Transverse colon (tissue), 4 donors: ENCODE measurements at regions not wholly inside any gene's neighbourhood (a gene's known extent, or its start where the extent isn't known, plus 50 kb on each side); places are given as distances from the start of the nearest gene placed in this dataset.

ENCODE experiments used
- DNase-seq: peaks from one replicate; pipeline ENCODE4 v3.0.0-alpha.2; 2019
- H3K27ac ChIP-seq, 4 donors: fragments of 200-600 bp; sonication (generic); 2 replicates each; pipeline ENCODE4 v1.5.1; 2016 to 2018; ENCODE audit warnings: inconsistent platforms in 4 of 4
- H3K27me3 ChIP-seq: fragments of 200-600 bp; sonication (generic); 2 replicates; pipeline ENCODE4 v1.5.1; 2017; ENCODE audit warnings: inconsistent platforms
- H3K36me3 ChIP-seq, 4 donors: fragments of 200-600 bp; sonication (generic); 2 replicates each; pipeline ENCODE4 v1.5.1; 2017 to 2019; ENCODE audit warnings: inconsistent platforms in 4 of 4
- H3K4me1 ChIP-seq, 4 donors: fragments of 200-600 bp; sonication (generic); 2 replicates each; pipeline ENCODE4 v1.5.1; 2017 to 2020; ENCODE audit warnings: inconsistent platforms in 4 of 4
- H3K4me3 ChIP-seq, 4 donors: fragments of 200-600 bp; sonication (generic); 1 replicate in 1 of 4; 2 replicates in 3 of 4; pipeline versions ENCODE4 v1.5.1 to v1.6.1; 2017 to 2019; ENCODE audit warnings: inconsistent platforms in 4 of 4
- H3K9me3 ChIP-seq, 2 donors: fragments of 200-600 bp; sonication (generic); 2 replicates each; pipeline ENCODE4 v1.5.1; 2017 to 2019; ENCODE audit warnings: inconsistent platforms in 2 of 2
- EP300 ChIP-seq: sonication (generic); formaldehyde crosslinking; IDR thresholded peaks from one replicate; pipeline ENCODE4 v1.6.1; 2017; ENCODE audit warnings: antibody characterized with exemption, low read depth
- POLR2A ChIP-seq: fragments of 450-650 bp; IDR thresholded peaks from one replicate; pipeline ENCODE4 v1.6.1; 2016; ENCODE audit warnings: antibody characterized with exemption, mild to moderate bottlenecking, moderate library complexity
- POLR2AphosphoS5 ChIP-seq, 3 donors: sonication (generic); formaldehyde crosslinking; IDR thresholded peaks; one replicate each; pipeline ENCODE4 v1.6.1; 2016; ENCODE audit warnings: antibody characterized with exemption in 3 of 3
- WGBS, 2 donors: methylation state at CpG; one replicate each; pipeline ENCODE4 v1.1.5; 2018; ENCODE audit warnings: low coverage in 1 of 2; 5-methylcytosine and 5-hydroxymethylcytosine counted together
- in situ Hi-C, 4 donors: fragments of 200-750 bp; cut with MboI; loops; one replicate each; pipeline versions ENCODE4 v1.15.0 to v1.15.1; 2017; ENCODE audit warnings: low sequenced_read_pairs in 3 of 4, low pct_ligation_motif_present in 1 of 4, low pct_unique_long_range_greater_than_20kb in 1 of 4
- intact Hi-C: fragments of 100-400 bp; cut with DNase I; formaldehyde crosslinking; loops from one replicate; pipeline ENCODE4 v1.15.1; 2023; ENCODE audit warnings: low total_unique reads
- TF ChIP-seq, protein P1 (sequence below), 5 experiments: fragments of 200-600 bp in 3 of 5; fragments of 450-650 bp in 2 of 5; sonication (generic) in 3 of 5; IDR thresholded peaks; 1 replicate in 2 of 5; 2 replicates in 3 of 5; pipeline ENCODE4 v1.5.1; 2016 to 2017; ENCODE audit warnings: antibody characterized with exemption in 5 of 5, inconsistent platforms in 3 of 5, mild to moderate bottlenecking in 2 of 5, moderate library complexity in 1 of 5

DNA sequence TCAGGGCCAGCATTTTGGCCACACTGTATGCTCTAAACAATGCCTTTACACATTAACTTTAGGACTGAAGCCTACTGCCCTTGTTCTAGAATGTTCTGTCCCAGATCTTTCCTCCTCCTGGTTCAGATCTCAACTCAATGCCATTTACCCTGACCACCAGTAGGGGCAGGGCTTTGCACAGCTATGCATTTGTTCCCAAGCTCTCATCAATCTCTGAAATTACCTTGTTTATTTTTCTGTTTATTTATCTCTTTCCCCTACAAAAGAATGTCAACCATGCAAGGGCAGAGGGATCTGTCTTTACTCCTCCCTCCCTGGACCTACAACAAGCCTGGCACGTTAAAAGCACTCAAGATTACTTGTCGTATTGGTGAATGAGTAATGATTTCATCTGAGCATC is 612.9 kb downstream of the BNC2 start:
- H3K27ac ChIP-seq: no peak overlapping the region
- no peak overlapping the region for H3K4me3 ChIP-seq
- WGBS, 2 donors: 65 to 66% methylated on average over 2 of the region's 2 CpGs
- intact Hi-C loops (no loop called here), in situ Hi-C loops (no loop called here)
- no peaks in the 10 kb centered on the region for H3K4me1 ChIP-seq
- DNase-seq: no peak
- H3K27me3 ChIP-seq: no peaks in the 10 kb centered on the region
- H3K36me3 ChIP-seq: no peaks in the 10 kb centered on the region
- TF ChIP-seq, protein P1, sequence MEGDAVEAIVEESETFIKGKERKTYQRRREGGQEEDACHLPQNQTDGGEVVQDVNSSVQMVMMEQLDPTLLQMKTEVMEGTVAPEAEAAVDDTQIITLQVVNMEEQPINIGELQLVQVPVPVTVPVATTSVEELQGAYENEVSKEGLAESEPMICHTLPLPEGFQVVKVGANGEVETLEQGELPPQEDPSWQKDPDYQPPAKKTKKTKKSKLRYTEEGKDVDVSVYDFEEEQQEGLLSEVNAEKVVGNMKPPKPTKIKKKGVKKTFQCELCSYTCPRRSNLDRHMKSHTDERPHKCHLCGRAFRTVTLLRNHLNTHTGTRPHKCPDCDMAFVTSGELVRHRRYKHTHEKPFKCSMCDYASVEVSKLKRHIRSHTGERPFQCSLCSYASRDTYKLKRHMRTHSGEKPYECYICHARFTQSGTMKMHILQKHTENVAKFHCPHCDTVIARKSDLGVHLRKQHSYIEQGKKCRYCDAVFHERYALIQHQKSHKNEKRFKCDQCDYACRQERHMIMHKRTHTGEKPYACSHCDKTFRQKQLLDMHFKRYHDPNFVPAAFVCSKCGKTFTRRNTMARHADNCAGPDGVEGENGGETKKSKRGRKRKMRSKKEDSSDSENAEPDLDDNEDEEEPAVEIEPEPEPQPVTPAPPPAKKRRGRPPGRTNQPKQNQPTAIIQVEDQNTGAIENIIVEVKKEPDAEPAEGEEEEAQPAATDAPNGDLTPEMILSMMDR (IDR thresholded peaks at IDR 0.05): peak; percentile 21 to 41 (median 32)
- no peak for TF ChIP-seq POLR2A
- H3K9me3 ChIP-seq: no peaks in the 10 kb centered on the region

DNA sequence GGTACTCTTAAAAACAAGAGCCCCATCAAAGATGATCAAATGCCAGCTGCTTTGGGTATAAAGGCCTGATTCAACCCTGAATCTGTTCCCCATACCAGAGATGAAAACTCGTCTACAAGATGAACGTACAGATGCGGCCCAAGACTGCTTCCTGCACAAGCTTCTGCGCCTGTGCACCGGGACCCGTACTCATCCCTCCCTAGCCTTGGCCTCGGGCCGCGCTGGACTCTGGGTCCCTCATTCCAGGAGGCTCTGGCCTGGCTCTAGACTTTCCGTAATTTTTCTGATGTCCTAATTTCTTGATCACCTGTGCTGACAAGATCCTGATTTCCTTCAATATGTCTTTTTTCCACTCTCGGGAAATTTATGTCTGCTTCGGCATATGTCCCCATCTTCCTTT is 612.3 kb downstream of the BNC2 start:
- Histone ChIP-seq H3K27ac (no peak overlapping the region), H3K4me3 (no peak overlapping the region), H3K4me1 (no peaks in the 10 kb centered on the region), H3K36me3 (no peaks in the 10 kb centered on the region), H3K27me3 (no peaks in the 10 kb centered on the region), H3K9me3 (no peaks in the 10 kb centered on the region)
- TF ChIP-seq POLR2AphosphoS5 (IDR thresholded peaks at IDR 0.05): no peak
- TF ChIP-seq, protein P1 (IDR thresholded peaks at IDR 0.05): no peak
- WGBS, 2 donors: 86 to 88% methylated on average over 5 to 12 of the region's 12 CpGs
- in situ Hi-C loops (no loop called here), intact Hi-C loops (no loop called here)
- no peak for DNase-seq

- in situ Hi-C loops (no loop called here), intact Hi-C loops (no loop called here)
- WGBS, 2 donors: 53 to 69% methylated on average over 4 to 8 of the region's 8 CpGs
- Histone ChIP-seq H3K4me3 (no peak overlapping the region), H3K4me1 (no peaks in the 10 kb centered on the region), H3K9me3 (no peaks in the 10 kb centered on the region), H3K27me3 (no peaks in the 10 kb centered on the region), H3K27ac (no peak overlapping the region), H3K36me3 (no peaks in the 10 kb centered on the region)
- TF ChIP-seq POLR2AphosphoS5 (IDR thresholded peaks at IDR 0.05) (no peak), POLR2A (no peak), EP300 (no peak)
- TF ChIP-seq, protein P1 (IDR thresholded peaks at IDR 0.05): no peak
- no peak for DNase-seq
Observed at GRCh38 chr9:16258708-16259107, 611.8 kb downstream of the BNC2 start.

GRCh38 chr9:16262477-16263261 is 607.8 kb downstream of the BNC2 start:
- no peak for TF ChIP-seq POLR2A
- no peak for TF ChIP-seq POLR2AphosphoS5 (IDR thresholded peaks at IDR 0.05)
- TF ChIP-seq, protein P1 (IDR thresholded peaks at IDR 0.05): no peak
- 27 to 50% methylated on average over 3 to 14 of the region's 14 CpGs for WGBS, 2 donors
- no peaks in the 10 kb centered on the region for H3K9me3 ChIP-seq
- no peak overlapping the region for H3K27ac ChIP-seq
- no peak for DNase-seq
- intact Hi-C loops (no loop called here), in situ Hi-C loops (loop anchor here in 1 of 4 donors (10.0 kb wide), 1 partner anchor 62 kb away; no protein-coding TSS in a partner anchor)
- no peaks in the 10 kb centered on the region for H3K36me3 ChIP-seq
- H3K4me1 ChIP-seq: peaks cover 0 to 10% (median 1%) of the 10 kb centered on the region in 4 donors
- H3K27me3 ChIP-seq: no peaks in the 10 kb centered on the region
- H3K4me3 ChIP-seq: no peak overlapping the region
